WTC11 (cell line): ENCODE measurements at regions not wholly inside any gene's neighbourhood (a gene's known extent, or its start where the extent isn't known, plus 50 kb on each side); places are given as distances from the start of the nearest gene placed in this dataset.
A peak's percentile ranks its signal among the peaks of the same experiment; 100 is the strongest.

Experiments
- ATAC-seq: fragments of 200-7000 bp; cut with Tn5 transposase; 2 replicates; pipeline ENCODE4 v1.10.0; 2021; ENCODE audit warnings: mild to moderate bottlenecking, moderate library complexity
- CTCF ChIA-PET: fragments of 300-600 bp; sonication (Branson Sonifier 250); formaldehyde crosslinking; loops from one replicate; lab custom pipeline; 2021; ENCODE audit warnings: antibody characterized with exemption; lab: Charles Lee
- POLR2A ChIA-PET: fragments of 350-600 bp; sonication (Branson Sonifier 250); formaldehyde crosslinking; loops from one replicate; lab custom pipeline; 2021; ENCODE audit warnings: antibody characterized with exemption; lab: Charles Lee
- DNase-seq: peaks from one replicate; pipeline ENCODE4 v3.0.0; 2021; ENCODE audit warnings: low spot score
- H3K27ac Mint-ChIP-seq: 2 replicates; pipeline ENCODE4 v1.8.0; 2021; ENCODE audit warnings: mixed read lengths
- H3K27me3 Mint-ChIP-seq: 2 replicates; pipeline ENCODE4 v1.8.0; 2021; ENCODE audit warnings: low read depth, mild to moderate bottlenecking, moderate library complexity, mixed read lengths
- H3K36me3 Mint-ChIP-seq: 2 replicates; pipeline ENCODE4 v1.8.0; 2021; ENCODE audit warnings: mixed read lengths
- H3K4me1 Mint-ChIP-seq: 2 replicates; pipeline ENCODE4 v1.8.0; 2022; ENCODE audit warnings: mixed read lengths
- H3K4me3 Mint-ChIP-seq: 2 replicates; pipeline ENCODE4 v1.8.0; 2021; ENCODE audit warnings: mild to moderate bottlenecking, moderate library complexity, mixed read lengths
- H3K9me3 Mint-ChIP-seq: 2 replicates; pipeline ENCODE4 v1.8.0; 2021; ENCODE audit warnings: mixed read lengths
- CREM ChIP-seq: sonication (generic); formaldehyde crosslinking; IDR thresholded peaks from 2 replicates; pipeline ENCODE4 v1.8.1; 2022; ENCODE audit warnings: mild to moderate bottlenecking, missing genetic modification reagents, moderate library complexity
- ELF4 ChIP-seq: sonication (generic); formaldehyde crosslinking; IDR thresholded peaks from 2 replicates; pipeline ENCODE4 v1.8.1; 2022; ENCODE audit warnings: low read depth, mild to moderate bottlenecking, moderate library complexity, missing genetic modification reagents
- FOXJ3 ChIP-seq: sonication (generic); formaldehyde crosslinking; IDR thresholded peaks from 2 replicates; pipeline ENCODE4 v1.9.0; 2021; ENCODE audit warnings: missing genetic modification reagents, mild to moderate bottlenecking, borderline replicate concordance
- FOXP4 ChIP-seq: sonication (generic); formaldehyde crosslinking; IDR thresholded peaks from 2 replicates; pipeline ENCODE4 v1.8.0; 2022; ENCODE audit warnings: mild to moderate bottlenecking, missing genetic modification reagents
- JAZF1 ChIP-seq: fragments of 250-450 bp; sonication (Bioruptor Pico); IDR thresholded peaks from 2 replicates; pipeline ENCODE4 v1.9.0; 2021; ENCODE audit warnings: moderate library complexity, mild to moderate bottlenecking, inconsistent platforms
- NFATC4 ChIP-seq: fragments of 250-450 bp; sonication (Bioruptor Pico); IDR thresholded peaks from 2 replicates; pipeline ENCODE4 v1.9.0; 2021; ENCODE audit warnings: mild to moderate bottlenecking
- SMAD3 ChIP-seq: sonication (generic); formaldehyde crosslinking; IDR thresholded peaks from 2 replicates; pipeline ENCODE4 v1.8.0; 2022; ENCODE audit warnings: missing genetic modification reagents, mild to moderate bottlenecking, borderline replicate concordance
- SMAD4 ChIP-seq: sonication (generic); formaldehyde crosslinking; IDR thresholded peaks from 2 replicates; pipeline ENCODE4 v1.8.0; 2022; ENCODE audit warnings: mild to moderate bottlenecking, missing genetic modification reagents
- ZBTB21 ChIP-seq: sonication (generic); formaldehyde crosslinking; IDR thresholded peaks from 2 replicates; pipeline ENCODE4 v1.8.1; 2023; ENCODE audit warnings: mild to moderate bottlenecking, missing genetic modification reagents, borderline replicate concordance
- ZNF263 ChIP-seq: sonication (generic); formaldehyde crosslinking; IDR thresholded peaks from 2 replicates; pipeline ENCODE4 v1.8.1; 2022; ENCODE audit warnings: low read depth, mild to moderate bottlenecking, moderate library complexity, missing genetic modification reagents
- ZNF671 ChIP-seq: fragments of 250-450 bp; sonication (Bioruptor Pico); IDR thresholded peaks from 2 replicates; pipeline ENCODE4 v1.8.0; 2021; ENCODE audit warnings: mild to moderate bottlenecking
- TF ChIP-seq, protein P1 (sequence below): fragments of 250-450 bp; sonication (Bioruptor Pico); conservative IDR thresholded peaks from 2 replicates; pipeline ENCODE4 v1.9.0; 2021; ENCODE audit warnings: mild to moderate bottlenecking
- TF ChIP-seq, protein P2 (sequence below): sonication (generic); formaldehyde crosslinking; IDR thresholded peaks from 2 replicates; pipeline ENCODE4 v1.8.1; 2023; ENCODE audit warnings: mild to moderate bottlenecking, missing genetic modification reagents, borderline replicate concordance
- TF ChIP-seq, protein P3 (sequence below): fragments of 250-450 bp; sonication (Bioruptor Pico); IDR thresholded peaks from 2 replicates; pipeline ENCODE4 v1.9.0; 2021; ENCODE audit warnings: moderate library complexity, mild to moderate bottlenecking, inconsistent platforms, borderline replicate concordance
- TF ChIP-seq, protein P4 (sequence below): sonication (generic); formaldehyde crosslinking; conservative IDR thresholded peaks from 2 replicates; pipeline ENCODE4 v1.8.1; 2022; ENCODE audit warnings: mild to moderate bottlenecking, missing genetic modification reagents

DNA sequence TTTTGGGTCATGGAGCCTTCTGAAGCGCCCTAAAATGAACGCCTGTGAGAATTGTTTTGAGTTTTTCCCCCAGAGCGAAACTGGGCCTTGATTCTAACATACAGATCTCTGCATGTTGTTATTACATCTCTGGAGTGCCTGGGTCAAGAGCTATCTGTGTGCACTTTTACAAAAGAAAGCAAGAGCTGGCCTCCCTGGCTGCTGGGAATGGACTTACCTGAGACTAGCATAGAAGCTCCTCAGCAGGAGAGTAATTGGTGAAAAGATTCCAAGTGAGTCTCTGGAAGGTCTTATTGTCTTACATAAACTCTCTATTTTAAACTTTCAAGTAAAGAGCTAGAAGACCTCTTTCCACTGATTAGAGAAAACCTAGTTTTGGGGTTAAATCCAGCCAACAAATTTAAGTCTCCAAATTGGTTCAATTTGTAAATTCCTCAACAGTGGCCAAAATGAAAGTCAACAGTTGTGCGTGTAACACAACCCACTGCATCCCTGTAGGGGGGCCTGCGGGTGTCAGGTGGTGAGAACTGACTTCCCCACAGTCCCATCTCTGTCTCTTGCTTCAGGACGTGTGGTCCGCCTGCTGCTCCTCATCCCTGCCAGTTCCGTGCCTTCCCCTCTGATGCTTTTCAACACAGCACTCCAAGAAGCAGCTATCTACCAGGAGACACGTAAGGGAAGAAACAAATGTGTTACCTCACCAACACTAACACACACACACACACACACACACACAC is 206.1 kb downstream of the SH3BP4 start:
- H3K4me3 Mint-ChIP-seq: no peak overlapping the region
- H3K36me3 Mint-ChIP-seq: peaks cover 7% of the 10 kb centered on the region
- peaks cover 21% of the 10 kb centered on the region for H3K27me3 Mint-ChIP-seq
- ATAC-seq (peak; percentile 88), DNase-seq (no peak)
- H3K4me1 Mint-ChIP-seq: peaks cover 27% of the 10 kb centered on the region
- ChIA-PET POLR2A (interaction anchor here (1.1 kb wide), 1 partner anchor 15 kb away, joined by 3 read pairs; no protein-coding TSS in a partner anchor), CTCF (interaction anchor here (0.7 to 1.7 kb wide), 5 partner anchors 22 to 437 kb away, joined by 3 to 4 read pairs (median 3); no protein-coding TSS in a partner anchor)
- 0 out of 2 replicates have a peak overlapping the region, but pooled peaks have one; percentile 10 for H3K27ac Mint-ChIP-seq
- H3K9me3 Mint-ChIP-seq: peaks cover 23% of the 10 kb centered on the region
- TF ChIP-seq FOXP4 (CRISPR knock-in tag): no peak
- no peak for TF ChIP-seq ELF4 (CRISPR knock-in tag)
- no peak for TF ChIP-seq ZBTB21 (CRISPR knock-in tag)
- no peak for TF ChIP-seq ZNF263 (CRISPR knock-in tag)
- TF ChIP-seq, protein P1, sequence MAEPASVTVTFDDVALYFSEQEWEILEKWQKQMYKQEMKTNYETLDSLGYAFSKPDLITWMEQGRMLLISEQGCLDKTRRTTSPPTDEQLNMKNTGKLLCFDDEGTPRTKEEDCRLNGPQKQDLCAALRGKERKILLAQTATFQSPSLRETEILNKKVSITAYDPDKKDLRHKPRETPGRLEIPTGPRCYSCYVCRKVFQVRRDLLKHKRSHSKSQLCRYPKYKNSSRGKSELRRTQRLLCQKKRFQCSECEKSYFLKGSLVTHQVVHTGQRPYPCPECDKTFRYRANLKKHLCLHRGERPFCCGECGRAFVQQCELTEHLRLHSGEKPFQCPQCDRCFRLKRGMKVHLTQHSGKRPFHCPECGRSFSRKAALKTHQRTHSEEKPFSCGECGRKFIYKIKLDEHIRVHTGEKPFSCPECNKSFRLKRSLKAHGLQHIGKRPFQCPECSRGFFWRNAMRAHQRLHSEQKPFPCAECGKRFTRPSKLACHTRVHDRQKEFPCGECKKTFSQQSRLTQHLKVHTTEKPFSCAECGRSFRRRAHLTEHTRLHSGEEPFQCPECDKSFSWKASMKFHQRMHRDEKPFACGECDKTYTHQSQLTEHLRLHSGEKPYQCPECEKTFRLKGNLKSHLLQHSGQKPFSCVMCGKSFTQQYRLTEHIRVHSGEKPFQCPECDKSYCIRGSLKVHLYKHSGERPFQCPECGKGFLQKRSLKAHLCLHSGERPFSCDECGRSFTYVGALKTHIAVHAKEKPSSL (CRISPR knock-in tag): no peak
- no peak for TF ChIP-seq SMAD3 (CRISPR knock-in tag)
- TF ChIP-seq, protein P2, sequence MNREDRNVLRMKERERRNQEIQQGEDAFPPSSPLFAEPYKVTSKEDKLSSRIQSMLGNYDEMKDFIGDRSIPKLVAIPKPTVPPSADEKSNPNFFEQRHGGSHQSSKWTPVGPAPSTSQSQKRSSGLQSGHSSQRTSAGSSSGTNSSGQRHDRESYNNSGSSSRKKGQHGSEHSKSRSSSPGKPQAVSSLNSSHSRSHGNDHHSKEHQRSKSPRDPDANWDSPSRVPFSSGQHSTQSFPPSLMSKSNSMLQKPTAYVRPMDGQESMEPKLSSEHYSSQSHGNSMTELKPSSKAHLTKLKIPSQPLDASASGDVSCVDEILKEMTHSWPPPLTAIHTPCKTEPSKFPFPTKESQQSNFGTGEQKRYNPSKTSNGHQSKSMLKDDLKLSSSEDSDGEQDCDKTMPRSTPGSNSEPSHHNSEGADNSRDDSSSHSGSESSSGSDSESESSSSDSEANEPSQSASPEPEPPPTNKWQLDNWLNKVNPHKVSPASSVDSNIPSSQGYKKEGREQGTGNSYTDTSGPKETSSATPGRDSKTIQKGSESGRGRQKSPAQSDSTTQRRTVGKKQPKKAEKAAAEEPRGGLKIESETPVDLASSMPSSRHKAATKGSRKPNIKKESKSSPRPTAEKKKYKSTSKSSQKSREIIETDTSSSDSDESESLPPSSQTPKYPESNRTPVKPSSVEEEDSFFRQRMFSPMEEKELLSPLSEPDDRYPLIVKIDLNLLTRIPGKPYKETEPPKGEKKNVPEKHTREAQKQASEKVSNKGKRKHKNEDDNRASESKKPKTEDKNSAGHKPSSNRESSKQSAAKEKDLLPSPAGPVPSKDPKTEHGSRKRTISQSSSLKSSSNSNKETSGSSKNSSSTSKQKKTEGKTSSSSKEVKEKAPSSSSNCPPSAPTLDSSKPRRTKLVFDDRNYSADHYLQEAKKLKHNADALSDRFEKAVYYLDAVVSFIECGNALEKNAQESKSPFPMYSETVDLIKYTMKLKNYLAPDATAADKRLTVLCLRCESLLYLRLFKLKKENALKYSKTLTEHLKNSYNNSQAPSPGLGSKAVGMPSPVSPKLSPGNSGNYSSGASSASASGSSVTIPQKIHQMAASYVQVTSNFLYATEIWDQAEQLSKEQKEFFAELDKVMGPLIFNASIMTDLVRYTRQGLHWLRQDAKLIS: no peak
- TF ChIP-seq JAZF1 (CRISPR knock-in tag): no peak
- TF ChIP-seq, protein P3, sequence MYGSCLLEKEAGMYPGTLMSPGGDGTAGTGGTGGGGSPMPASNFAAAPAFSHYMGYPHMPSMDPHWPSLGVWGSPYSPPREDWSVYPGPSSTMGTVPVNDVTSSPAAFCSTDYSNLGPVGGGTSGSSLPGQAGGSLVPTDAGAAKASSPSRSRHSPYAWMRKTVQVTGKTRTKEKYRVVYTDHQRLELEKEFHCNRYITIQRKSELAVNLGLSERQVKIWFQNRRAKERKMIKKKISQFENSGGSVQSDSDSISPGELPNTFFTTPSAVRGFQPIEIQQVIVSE (CRISPR knock-in tag): no peak
- TF ChIP-seq, protein P4, sequence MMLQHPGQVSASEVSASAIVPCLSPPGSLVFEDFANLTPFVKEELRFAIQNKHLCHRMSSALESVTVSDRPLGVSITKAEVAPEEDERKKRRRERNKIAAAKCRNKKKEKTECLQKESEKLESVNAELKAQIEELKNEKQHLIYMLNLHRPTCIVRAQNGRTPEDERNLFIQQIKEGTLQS (CRISPR knock-in tag): no peak
- no peak for TF ChIP-seq FOXJ3 (CRISPR knock-in tag)

DNA sequence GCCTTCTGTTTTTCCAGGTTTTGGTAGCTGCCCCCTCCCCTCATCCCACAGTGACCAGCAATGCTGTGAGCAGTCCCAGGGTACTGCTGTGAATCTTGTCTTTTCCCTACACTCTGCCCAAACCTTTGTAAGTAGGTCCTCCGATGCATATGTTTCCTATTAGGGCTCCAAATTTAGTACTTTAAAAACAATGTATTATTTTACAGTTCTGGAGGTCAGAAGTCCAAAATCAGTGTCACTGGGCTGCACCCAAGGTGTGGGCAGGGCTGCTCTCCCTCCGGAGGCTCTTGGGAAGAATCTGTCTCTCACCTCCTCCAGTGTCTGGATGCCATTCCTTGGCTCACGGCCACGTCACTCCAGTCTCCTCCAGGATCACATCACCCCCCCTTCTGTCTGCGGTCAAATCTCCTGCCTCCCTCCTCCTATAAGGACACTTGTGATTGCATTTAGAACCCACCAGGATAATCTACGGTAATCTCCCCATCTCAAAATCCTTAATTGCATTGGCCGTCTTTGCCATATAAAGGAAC is 208.5 kb downstream of the SH3BP4 start:
- ChIA-PET POLR2A (no interaction called here), CTCF (no interaction called here)
- Mint-ChIP-seq H3K4me3 (no peak overlapping the region), H3K9me3 (peaks cover 26% of the 10 kb centered on the region), H3K36me3 (peaks cover 7% of the 10 kb centered on the region), H3K27me3 (peaks cover 21% of the 10 kb centered on the region), H3K27ac (no peak overlapping the region), H3K4me1 (peaks cover 27% of the 10 kb centered on the region)
- no peak for ATAC-seq
- DNase-seq: no peak
- no peak for TF ChIP-seq SMAD4 (CRISPR knock-in tag)
- no peak for TF ChIP-seq ZNF671 (CRISPR knock-in tag)
- no peak for TF ChIP-seq ELF4 (CRISPR knock-in tag)
- no peak for TF ChIP-seq CREM
- TF ChIP-seq NFATC4: no peak
- TF ChIP-seq ZNF263 (CRISPR knock-in tag): no peak
